ENCODE measurements at regions not wholly inside any gene's neighbourhood (a gene's known extent, or its start where the extent isn't known, plus 50 kb on each side); places are given as distances from the start of the nearest gene placed in this dataset.

- DNase-seq (ENCODE audit: low read depth in 2 of 2) = no peak
These were observed 337.7 kb upstream of the GATB start for GRCh38 chr4:152098365-152099060.

DNA sequence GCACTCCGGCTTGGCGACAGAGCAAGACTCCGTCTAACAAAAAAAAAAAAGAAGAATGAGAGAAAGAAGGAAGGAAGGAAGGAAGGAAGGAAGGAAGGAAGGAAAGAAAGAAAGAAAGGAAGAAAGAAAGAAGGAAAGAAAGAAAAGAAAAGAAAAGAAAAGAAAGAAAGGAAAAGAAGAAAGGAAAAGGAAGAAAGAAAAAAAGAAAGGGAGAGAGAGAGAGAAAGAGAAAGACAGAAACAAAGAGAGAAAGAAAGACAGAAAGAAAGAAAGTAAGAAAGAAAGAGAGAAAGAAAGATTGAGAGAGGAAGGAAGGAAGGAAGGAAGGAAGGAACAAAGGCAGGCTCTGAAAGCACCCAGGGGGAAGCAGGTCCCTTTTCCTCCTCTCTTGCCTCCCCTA is 336.6 kb upstream of the GATB start:
- DNase-seq (ENCODE audit: low read depth in 2 of 2) = no peak

DNA sequence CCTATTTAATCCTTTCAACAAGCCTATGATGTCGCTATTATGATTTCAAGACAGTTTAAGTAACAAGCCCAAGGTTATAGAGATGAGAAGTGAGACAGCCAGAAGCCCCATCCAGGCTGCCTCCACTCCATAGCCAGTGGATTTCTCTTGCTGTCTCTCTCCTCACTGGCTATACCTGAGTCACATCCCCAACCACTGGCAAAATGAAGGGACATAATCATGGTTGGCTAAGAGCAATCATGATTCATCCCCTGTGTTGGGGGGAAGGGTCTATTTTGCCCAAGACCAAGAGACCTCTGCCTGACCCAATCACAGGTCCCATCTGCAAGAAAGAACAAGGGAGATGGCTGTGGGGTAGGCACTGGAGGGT is 334.9 kb upstream of the GATB start:
- DNase-seq (ENCODE audit: low read depth in 2 of 2) = no peak

DNA sequence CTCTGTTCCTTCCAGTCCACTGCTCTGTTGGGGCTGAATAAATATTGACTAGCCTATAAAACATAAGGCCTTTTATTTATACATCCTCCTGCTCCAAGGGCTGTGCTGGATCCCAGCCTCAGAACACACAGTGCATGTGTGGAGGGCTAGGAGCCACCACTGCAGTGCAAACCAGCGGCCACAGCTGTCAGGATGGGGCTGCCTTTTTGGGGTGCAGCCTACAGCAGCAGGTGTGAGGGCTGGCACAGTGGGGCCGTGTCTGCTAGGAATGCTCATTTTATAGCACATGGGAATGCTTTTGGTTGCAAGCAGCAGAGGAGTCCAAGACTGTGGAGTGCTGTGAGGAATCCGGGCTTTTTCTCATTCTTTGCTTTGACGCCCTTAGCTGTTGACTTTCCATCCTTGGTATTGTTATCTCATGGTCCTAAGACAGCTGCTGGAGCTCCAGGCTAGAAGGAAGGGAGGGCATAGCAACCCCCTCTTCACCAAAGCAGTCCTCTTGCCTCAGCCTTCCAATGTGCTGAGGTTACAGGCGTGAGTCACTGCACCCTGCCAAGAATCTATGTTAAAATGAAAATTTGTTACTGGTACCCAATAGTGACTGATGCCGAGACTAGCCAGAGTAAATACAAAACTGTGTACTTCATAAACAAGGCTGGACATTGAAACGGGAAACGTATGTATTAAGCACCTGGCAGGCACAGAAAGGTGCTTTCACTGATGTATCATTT is 334.3 kb upstream of the GATB start:
- no peak for DNase-seq (ENCODE audit: low read depth in 2 of 2)

GRCh38 chr4:152091405-152091804 is 330.6 kb upstream of the GATB start:
- no peak for DNase-seq (ENCODE audit: low read depth in 2 of 2)

- DNase-seq (ENCODE audit: low read depth in 2 of 2) = no peak
These were observed 329.7 kb upstream of the GATB start for GRCh38 chr4:152090543-152090942.

- no peak for DNase-seq (ENCODE audit: low read depth in 2 of 2)
These were observed 328.8 kb upstream of the GATB start for GRCh38 chr4:152089584-152089983.

- DNase-seq (ENCODE audit: low read depth in 2 of 2) = no peak
These were observed 326.5 kb upstream of the GATB start for GRCh38 chr4:152087335-152087734.

- DNase-seq (ENCODE audit: low read depth in 2 of 2) = no peak
These were observed 324.9 kb upstream of the GATB start for GRCh38 chr4:152085657-152086056.

DNA sequence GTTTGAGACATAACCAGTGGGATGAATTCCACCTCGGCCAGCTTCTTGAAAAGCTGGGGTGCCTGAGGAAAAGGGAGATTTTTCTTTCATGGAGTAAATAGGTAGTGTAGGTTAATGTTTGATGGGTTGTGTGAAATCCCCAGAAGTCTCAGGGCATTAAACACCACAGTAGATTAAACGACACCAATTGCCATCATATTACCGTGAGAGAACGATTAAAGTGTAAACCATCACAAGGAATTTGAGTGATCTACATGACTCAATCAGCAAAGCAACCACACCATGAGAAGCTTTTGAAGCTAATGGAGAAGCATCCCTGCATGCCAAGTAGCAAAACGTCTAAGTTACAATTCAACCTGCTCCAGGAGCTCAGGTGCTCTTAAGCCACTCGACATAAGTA is 322.5 kb upstream of the GATB start:
- DNase-seq (ENCODE audit: low read depth in 2 of 2) = no peak

- DNase-seq (ENCODE audit: low read depth in 2 of 2) = no peak
These were observed 320.2 kb upstream of the GATB start for GRCh38 chr4:152081024-152081423.

- DNase-seq (ENCODE audit: low read depth in 2 of 2) = no peak
These were observed 318.9 kb upstream of the GATB start for GRCh38 chr4:152079543-152080293.

GRCh38 chr4:152079079-152079478 is 318.3 kb upstream of the GATB start:
- no peak for DNase-seq (ENCODE audit: low read depth in 2 of 2)

DNA sequence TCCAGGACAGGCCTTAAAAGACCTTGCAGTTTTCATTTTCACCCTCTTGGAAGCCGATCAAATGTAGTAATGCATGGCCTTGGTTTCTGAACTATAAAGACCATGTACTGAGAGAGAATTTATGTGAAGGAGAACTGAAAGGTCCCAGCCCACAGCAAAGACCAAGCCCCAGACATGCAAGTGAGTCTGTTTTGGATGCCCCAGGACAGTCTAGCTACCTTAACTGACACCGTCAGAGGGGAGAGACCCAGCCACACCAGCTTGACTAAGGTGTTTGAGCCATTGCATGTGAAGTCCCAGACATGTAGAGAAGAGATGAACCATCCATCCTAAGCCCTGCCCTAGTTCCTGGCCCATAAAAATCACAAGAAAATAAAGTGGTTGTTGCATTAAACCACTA is 316.8 kb upstream of the GATB start:
- no peak for DNase-seq (ENCODE audit: low read depth in 2 of 2)

GRCh38 chr4:152075253-152075928 is 314.6 kb upstream of the GATB start:
- DNase-seq (ENCODE audit: low read depth in 2 of 2) = no peak

GRCh38 chr4:152074573-152074972 is 313.8 kb upstream of the GATB start:
- DNase-seq (ENCODE audit: low read depth in 2 of 2) = peak in 1 of 2 donors; percentile 50

GRCh38 chr4:152074088-152074437 is 313.3 kb upstream of the GATB start:
- no peak for DNase-seq (ENCODE audit: low read depth in 2 of 2)

GRCh38 chr4:152073351-152074087 is 312.7 kb upstream of the GATB start:
- peak in 1 of 2 donors; percentile 16 for DNase-seq (ENCODE audit: low read depth in 2 of 2)

GRCh38 chr4:152072906-152073305 is 312.1 kb upstream of the GATB start:
- no peak for DNase-seq (ENCODE audit: low read depth in 2 of 2)

DNA sequence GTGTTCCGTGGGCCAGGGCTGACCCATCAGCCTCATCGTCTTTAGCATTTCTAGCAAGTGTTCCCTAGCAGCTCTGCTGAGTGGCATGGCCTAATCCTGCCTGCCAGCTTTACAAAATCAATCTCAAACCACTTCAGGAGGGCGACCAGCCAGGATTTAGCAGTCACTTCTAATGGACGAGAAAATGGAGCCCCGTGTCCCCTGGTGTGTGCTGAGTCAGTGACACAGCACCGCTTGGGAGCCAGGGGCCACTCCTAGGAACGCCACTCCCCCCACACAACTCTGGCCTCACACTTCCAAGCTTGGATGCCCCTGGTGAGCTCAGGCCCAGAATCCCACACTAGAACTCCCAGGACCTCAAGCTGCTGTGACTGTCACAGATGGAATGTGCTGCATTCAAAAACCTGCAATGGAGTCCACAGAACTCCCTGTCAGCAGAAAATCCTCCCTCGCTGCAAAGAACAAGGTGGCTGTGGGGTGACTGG is 311.2 kb upstream of the GATB start:
- DNase-seq (ENCODE audit: low read depth in 2 of 2) = no peak

DNA sequence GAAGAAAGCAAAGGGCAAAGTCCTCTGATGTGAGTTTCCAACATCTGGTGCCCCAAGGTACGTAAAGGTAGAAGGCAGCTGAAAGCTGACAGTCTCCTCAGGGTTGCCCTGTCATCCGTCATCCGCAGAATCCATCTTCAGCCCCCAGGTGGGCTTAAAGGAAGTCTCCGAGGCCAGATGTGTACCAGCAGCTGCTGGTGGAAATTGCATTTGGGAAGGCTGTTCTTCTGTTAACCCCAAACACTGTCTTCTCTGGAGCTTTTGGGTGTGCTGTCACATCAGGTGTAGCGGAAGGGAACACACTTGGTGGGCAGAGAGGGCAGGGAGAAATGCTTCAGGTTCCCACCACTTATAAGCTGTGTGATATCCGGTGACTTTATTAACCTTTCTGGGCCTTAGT is 310.0 kb upstream of the GATB start:
- no peak for DNase-seq (ENCODE audit: low read depth in 2 of 2)
